NB4 (cell line): ENCODE measurements at regions not wholly inside any gene's neighbourhood (a gene's known extent, or its start where the extent isn't known, plus 50 kb on each side); places are given as distances from the start of the nearest gene placed in this dataset.

Experiments used
- POLR2A ChIP-seq: IDR thresholded peaks from 2 replicates; pipeline ENCODE4 v1.6.1; 2011; ENCODE audit warnings: mild to moderate bottlenecking; ENCODE audit not compliant: insufficient read length; ENCODE audit errors: extremely low read depth
- TF ChIP-seq, protein P1 (sequence below): IDR thresholded peaks from one replicate; pipeline ENCODE4 v1.5.1; 2012; ENCODE audit warnings: low read depth, low read length

DNA sequence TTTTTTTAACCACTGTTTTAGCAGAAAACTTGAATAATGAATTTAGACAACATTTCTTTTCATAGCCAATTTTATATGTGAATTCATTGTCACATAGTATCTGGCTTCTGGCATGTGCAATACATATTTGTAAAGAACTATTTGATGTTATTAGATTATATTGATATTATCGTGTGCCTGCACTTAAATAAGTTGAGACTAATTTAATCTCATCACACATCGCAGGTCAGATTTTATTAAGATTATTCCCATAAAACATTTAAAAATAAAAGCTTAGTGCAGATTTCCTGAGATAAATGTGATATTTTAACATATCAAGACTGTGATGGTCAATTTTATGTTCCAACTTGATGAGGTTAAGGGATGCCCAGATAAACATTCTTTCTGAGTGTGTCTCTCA, 1565.3 kb upstream of the LRRTM3 start:
- TF ChIP-seq, protein P1, sequence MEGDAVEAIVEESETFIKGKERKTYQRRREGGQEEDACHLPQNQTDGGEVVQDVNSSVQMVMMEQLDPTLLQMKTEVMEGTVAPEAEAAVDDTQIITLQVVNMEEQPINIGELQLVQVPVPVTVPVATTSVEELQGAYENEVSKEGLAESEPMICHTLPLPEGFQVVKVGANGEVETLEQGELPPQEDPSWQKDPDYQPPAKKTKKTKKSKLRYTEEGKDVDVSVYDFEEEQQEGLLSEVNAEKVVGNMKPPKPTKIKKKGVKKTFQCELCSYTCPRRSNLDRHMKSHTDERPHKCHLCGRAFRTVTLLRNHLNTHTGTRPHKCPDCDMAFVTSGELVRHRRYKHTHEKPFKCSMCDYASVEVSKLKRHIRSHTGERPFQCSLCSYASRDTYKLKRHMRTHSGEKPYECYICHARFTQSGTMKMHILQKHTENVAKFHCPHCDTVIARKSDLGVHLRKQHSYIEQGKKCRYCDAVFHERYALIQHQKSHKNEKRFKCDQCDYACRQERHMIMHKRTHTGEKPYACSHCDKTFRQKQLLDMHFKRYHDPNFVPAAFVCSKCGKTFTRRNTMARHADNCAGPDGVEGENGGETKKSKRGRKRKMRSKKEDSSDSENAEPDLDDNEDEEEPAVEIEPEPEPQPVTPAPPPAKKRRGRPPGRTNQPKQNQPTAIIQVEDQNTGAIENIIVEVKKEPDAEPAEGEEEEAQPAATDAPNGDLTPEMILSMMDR: no peak
- no peak for TF ChIP-seq POLR2A
